Endothelial cell of umbilical vein (primary cell): ENCODE measurements at regions not wholly inside any gene's neighbourhood (a gene's known extent, or its start where the extent isn't known, plus 50 kb on each side); places are given as distances from the start of the nearest gene placed in this dataset.

Experiments
- BruUV-seq: library from RNA; stranded (reverse); fragments of 400-500 nt; replicated peaks from 2 replicates; lab custom pipeline; 2021; lab: Mats Ljungman, UMichigan
- CTCF ChIA-PET: fragments of 300-600, 350-600 bp; sonication (Branson Sonifier 250); formaldehyde crosslinking; loops from one replicate; lab custom pipeline; 2021; ENCODE audit warnings: antibody characterized with exemption, inconsistent platforms; lab: Charles Lee
- POLR2A ChIA-PET: fragments of 300-600, 350-600 bp; sonication (Branson Sonifier 250); formaldehyde crosslinking; loops from one replicate; lab custom pipeline; 2021; ENCODE audit warnings: antibody characterized with exemption, inconsistent platforms; lab: Charles Lee
- DNase-seq: peaks from one replicate; pipeline ENCODE4 v3.0.0-alpha.2; 2011; ENCODE audit warnings: low read depth, low spot score
- FAIRE-seq: peaks from 2 replicates; lab custom pipeline; 2011; peaks lifted over from hg19 to GRCh38; lab: Jason Lieb, UNC
- H2AFZ ChIP-seq: 2 replicates; pipeline ENCODE4 v1.6.0; 2012; ENCODE audit warnings: low read depth, low read length, control low read depth, inconsistent platforms
- H3K27ac ChIP-seq: 2 replicates; pipeline ENCODE4 v1.5.1; 2011; ENCODE audit warnings: low read depth, mild to moderate bottlenecking, control low read depth, low read length, moderate library complexity; ENCODE audit not compliant: insufficient read depth
- H3K27me3 ChIP-seq, 2 experiments: 2 replicates each; pipeline versions ENCODE4 v1.6.0 to v1.6.1; 2011; ENCODE audit warnings: low read length in 2 of 2, mixed read lengths in 1 of 2; ENCODE audit not compliant: control insufficient read depth in 2 of 2, insufficient read depth in 2 of 2
- H3K36me3 ChIP-seq, 2 experiments: 2 replicates in 1 of 2; 3 replicates in 1 of 2; pipeline ENCODE4 v1.5.1; 2011; ENCODE audit warnings: low read length in 2 of 2, mild to moderate bottlenecking in 1 of 2, moderate library complexity in 1 of 2; ENCODE audit not compliant: control insufficient read depth in 2 of 2, insufficient read depth in 2 of 2; ENCODE audit errors: extremely low read depth in 1 of 2
- H3K4me1 ChIP-seq: 3 replicates; pipeline ENCODE4 v1.5.1; 2011; ENCODE audit warnings: mild to moderate bottlenecking, low read length; ENCODE audit not compliant: control insufficient read depth, insufficient read depth; ENCODE audit errors: extremely low read depth
- H3K4me2 ChIP-seq: 2 replicates; pipeline ENCODE4 v1.6.1; 2011; ENCODE audit warnings: low read length, control low read depth, mixed read lengths; ENCODE audit not compliant: insufficient read depth
- H3K4me3 ChIP-seq, 3 experiments: fragments of 200-600 bp in 1 of 3; sonication (generic), shearing (Covaris generic) in 1 of 3; replicated peaks in 1 of 3; 2 replicates each; pipeline ENCODE4 v1.5.1; 2011 to 2016; ENCODE audit warnings: control low read depth in 3 of 3, low read length in 3 of 3, mild to moderate bottlenecking in 2 of 3, inconsistent platforms in 1 of 3, low read depth in 1 of 3, moderate library complexity in 1 of 3; ENCODE audit not compliant: insufficient read depth in 1 of 3
- H3K79me2 ChIP-seq: 2 replicates; pipeline ENCODE4 v1.6.0; 2012; ENCODE audit warnings: low read length, inconsistent platforms; ENCODE audit not compliant: control insufficient read depth, insufficient read depth
- H3K9ac ChIP-seq: replicated peaks from 2 replicates; pipeline ENCODE3; 2011; ENCODE audit warnings: low read length, control low read depth; ENCODE audit not compliant: insufficient read depth; ENCODE audit errors: extremely low read depth
- H3K9me1 ChIP-seq: replicated peaks from 3 replicates; pipeline ENCODE4 v1.6.0; 2011; ENCODE audit warnings: mild to moderate bottlenecking, low read length; ENCODE audit not compliant: control insufficient read depth, insufficient read depth; ENCODE audit errors: extremely low read depth
- H3K9me3 ChIP-seq: replicated peaks from 2 replicates; pipeline ENCODE4 v1.5.1; 2012; ENCODE audit warnings: low read length, inconsistent platforms; ENCODE audit not compliant: control insufficient read depth, insufficient read depth
- H4K20me1 ChIP-seq: replicated peaks from 2 replicates; pipeline ENCODE3; 2011; ENCODE audit warnings: mild to moderate bottlenecking, low read length; ENCODE audit not compliant: control insufficient read depth, insufficient read depth; ENCODE audit errors: extremely low read depth
- CTCF ChIP-seq, 2 donors: IDR thresholded peaks; 1 replicate in 1 of 2; 2 replicates in 1 of 2; pipeline ENCODE4 v1.5.1; 2011; ENCODE audit warnings: low read length in 2 of 2, mild to moderate bottlenecking in 2 of 2, moderate library complexity in 2 of 2, control low read depth in 1 of 2, inconsistent platforms in 1 of 2, low read depth in 1 of 2; ENCODE audit not compliant: insufficient read depth in 1 of 2; ENCODE audit errors: extremely low read depth in 1 of 2
- EZH2 ChIP-seq: IDR thresholded peaks from 2 replicates; pipeline ENCODE4 v1.6.1; 2012; ENCODE audit warnings: borderline replicate concordance, low read depth, mild to moderate bottlenecking, moderate library complexity, low read length, inconsistent platforms; ENCODE audit not compliant: severe bottlenecking
- FOS ChIP-seq: IDR thresholded peaks from 2 replicates; pipeline ENCODE4 v1.6.1; 2011; ENCODE audit warnings: mild to moderate bottlenecking, low read length, moderate library complexity, borderline replicate concordance; ENCODE audit not compliant: insufficient read depth
- GATA2 ChIP-seq: IDR thresholded peaks from 2 replicates; pipeline ENCODE4 v1.7.0; 2011; ENCODE audit warnings: low read depth, mild to moderate bottlenecking, moderate library complexity, mixed read lengths, low read length; ENCODE audit not compliant: insufficient read length, insufficient read depth
- JUN ChIP-seq: IDR thresholded peaks from 2 replicates; pipeline ENCODE4 v1.6.1; 2011; ENCODE audit warnings: borderline replicate concordance, low read depth; ENCODE audit not compliant: insufficient read length, insufficient read depth
- MAX ChIP-seq: IDR thresholded peaks from 2 replicates; pipeline ENCODE4 v1.6.1; 2011; ENCODE audit not compliant: insufficient read depth, insufficient read length
- MYC ChIP-seq: IDR thresholded peaks from one replicate; pipeline ENCODE4 v1.6.1; 2011; ENCODE audit warnings: mild to moderate bottlenecking, low read depth, low read length
- POLR2A ChIP-seq: IDR thresholded peaks from 2 replicates; pipeline ENCODE4 v1.6.1; 2012; ENCODE audit warnings: low read depth, mild to moderate bottlenecking, control low read depth, low read length
- POLR2AphosphoS5 ChIP-seq: IDR thresholded peaks from 2 replicates; pipeline ENCODE4 v1.6.1; 2012; ENCODE audit warnings: low read depth, mild to moderate bottlenecking, control low read depth, low read length, moderate library complexity; ENCODE audit not compliant: insufficient read depth
- dilution Hi-C: fragments of 300-500 bp; cut with MboI; formaldehyde crosslinking; loops from one replicate; pipeline ENCODE4 v1.15.0; 2019; ENCODE audit warnings: low sequenced_read_pairs; ENCODE audit not compliant: extremely low pct_ligation_motif_present
- intact Hi-C: fragments of 100-400 bp; cut with micrococcal nuclease; formaldehyde crosslinking; loops from one replicate; pipeline ENCODE4 v1.10.0; 2022

- BruUV-seq: no TSS peak
- ChIA-PET POLR2A (no interaction called here), CTCF (no interaction called here)
- Histone ChIP-seq H3K4me3 (no peak overlapping the region), H3K36me3 (no peaks in the 10 kb centered on the region), H3K9me1 (no peaks in the 10 kb centered on the region), H3K9me3 (no peaks in the 10 kb centered on the region), H3K27ac (no peak overlapping the region), H3K27me3 (no peaks in the 10 kb centered on the region), H2AFZ (no peak overlapping the region), H3K79me2 (no peaks in the 10 kb centered on the region), H4K20me1 (no peaks in the 10 kb centered on the region), H3K9ac (no peak overlapping the region), H3K4me2 (no peak overlapping the region), H3K4me1 (no peaks in the 10 kb centered on the region)
- DNase-seq (no peak), FAIRE-seq (no peak)
- dilution Hi-C loops: no loop called here
- intact Hi-C loops: no loop called here
- TF ChIP-seq MAX (no peak), CTCF (IDR thresholded peaks at IDR 0.05; ENCODE audit: extremely low read depth in 1 of 2, insufficient read depth in 1 of 2, low read depth in 1 of 2, low read length in 2 of 2) (no peak), POLR2AphosphoS5 (no peak), MYC (no peak), JUN (no peak), GATA2 (no peak), POLR2A (no peak), FOS (no peak), EZH2 (no peak)
Measured at GRCh38 chr20:57032847-57033246, 233.6 kb downstream of the BMP7 start.
